GM06990 (cell line): ENCODE measurements at regions not wholly inside any gene's neighbourhood (a gene's known extent, or its start where the extent isn't known, plus 50 kb on each side); places are given as distances from the start of the nearest gene placed in this dataset.

Experiments used
- DNase-seq: peaks from one replicate; pipeline ENCODE4 v3.0.0-alpha.2; 2011; ENCODE audit not compliant: insufficient read length; ENCODE audit errors: extremely low read depth
- H3K27me3 ChIP-seq: replicated peaks from 2 replicates; pipeline ENCODE4 v1.6.0; 2011; ENCODE audit warnings: low read length; ENCODE audit not compliant: control insufficient read depth, insufficient read depth
- H3K36me3 ChIP-seq: 2 replicates; pipeline ENCODE4 v1.5.1; 2011; ENCODE audit warnings: low read length; ENCODE audit not compliant: control insufficient read depth, insufficient read depth
- H3K4me3 ChIP-seq: replicated peaks from 2 replicates; pipeline ENCODE4 v1.5.1; 2011; ENCODE audit warnings: low read depth, mild to moderate bottlenecking, control low read depth, low read length
- TF ChIP-seq, protein P1 (sequence below): IDR thresholded peaks from 2 replicates; pipeline ENCODE4 v1.5.1; 2011; ENCODE audit warnings: low read length, control low read depth, mild to moderate bottlenecking, inconsistent platforms; ENCODE audit not compliant: insufficient read depth, poor library complexity, severe bottlenecking

DNA sequence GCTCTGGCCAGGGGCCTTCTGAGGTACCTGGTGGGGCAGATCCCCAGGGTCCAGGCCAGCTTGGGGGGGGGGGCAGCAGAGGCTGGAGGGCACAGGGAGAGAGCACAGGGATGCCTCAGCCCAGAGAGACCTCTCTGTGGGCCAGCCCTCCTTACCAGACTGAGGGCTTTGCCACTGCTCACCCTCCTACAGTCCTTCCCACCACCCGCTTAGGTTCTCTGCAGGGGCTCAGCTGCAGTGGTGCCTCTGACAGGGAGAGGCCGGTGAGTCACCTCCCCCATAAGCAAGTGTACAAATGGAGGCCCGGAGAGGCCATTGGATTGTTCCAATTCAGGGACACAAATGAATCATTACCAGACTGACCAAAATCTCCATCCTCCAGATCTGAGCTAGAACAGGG, 68.1 kb upstream of the LMO1 start:
- DNase-seq: no peak
- Histone ChIP-seq H3K4me3 (no peak overlapping the region), H3K36me3 (no peaks in the 10 kb centered on the region), H3K27me3 (no peaks in the 10 kb centered on the region)
- TF ChIP-seq, protein P1, sequence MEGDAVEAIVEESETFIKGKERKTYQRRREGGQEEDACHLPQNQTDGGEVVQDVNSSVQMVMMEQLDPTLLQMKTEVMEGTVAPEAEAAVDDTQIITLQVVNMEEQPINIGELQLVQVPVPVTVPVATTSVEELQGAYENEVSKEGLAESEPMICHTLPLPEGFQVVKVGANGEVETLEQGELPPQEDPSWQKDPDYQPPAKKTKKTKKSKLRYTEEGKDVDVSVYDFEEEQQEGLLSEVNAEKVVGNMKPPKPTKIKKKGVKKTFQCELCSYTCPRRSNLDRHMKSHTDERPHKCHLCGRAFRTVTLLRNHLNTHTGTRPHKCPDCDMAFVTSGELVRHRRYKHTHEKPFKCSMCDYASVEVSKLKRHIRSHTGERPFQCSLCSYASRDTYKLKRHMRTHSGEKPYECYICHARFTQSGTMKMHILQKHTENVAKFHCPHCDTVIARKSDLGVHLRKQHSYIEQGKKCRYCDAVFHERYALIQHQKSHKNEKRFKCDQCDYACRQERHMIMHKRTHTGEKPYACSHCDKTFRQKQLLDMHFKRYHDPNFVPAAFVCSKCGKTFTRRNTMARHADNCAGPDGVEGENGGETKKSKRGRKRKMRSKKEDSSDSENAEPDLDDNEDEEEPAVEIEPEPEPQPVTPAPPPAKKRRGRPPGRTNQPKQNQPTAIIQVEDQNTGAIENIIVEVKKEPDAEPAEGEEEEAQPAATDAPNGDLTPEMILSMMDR: no peak

DNA sequence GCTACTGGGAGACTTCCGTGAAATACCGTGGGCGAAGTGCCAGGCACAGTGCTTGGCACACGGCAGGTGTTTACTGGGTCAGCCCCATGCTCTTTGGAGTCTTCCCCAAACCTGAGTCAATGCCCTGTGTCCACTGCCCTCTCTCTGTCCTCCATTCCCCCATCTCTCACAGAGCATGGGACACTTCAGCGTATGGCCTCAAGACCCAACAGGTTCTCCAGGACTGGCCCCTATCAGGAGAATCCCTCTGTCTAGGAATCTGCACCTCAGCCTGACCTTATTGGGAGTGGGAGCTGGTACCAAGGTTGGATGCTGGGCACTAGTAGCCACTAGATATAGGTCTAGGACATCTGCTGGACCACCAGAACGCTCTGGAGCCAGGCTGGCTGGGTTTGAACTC, 67.2 kb upstream of the LMO1 start:
- H3K27me3 ChIP-seq: no peaks in the 10 kb centered on the region
- TF ChIP-seq, protein P1: no peak
- DNase-seq: no peak

DNA sequence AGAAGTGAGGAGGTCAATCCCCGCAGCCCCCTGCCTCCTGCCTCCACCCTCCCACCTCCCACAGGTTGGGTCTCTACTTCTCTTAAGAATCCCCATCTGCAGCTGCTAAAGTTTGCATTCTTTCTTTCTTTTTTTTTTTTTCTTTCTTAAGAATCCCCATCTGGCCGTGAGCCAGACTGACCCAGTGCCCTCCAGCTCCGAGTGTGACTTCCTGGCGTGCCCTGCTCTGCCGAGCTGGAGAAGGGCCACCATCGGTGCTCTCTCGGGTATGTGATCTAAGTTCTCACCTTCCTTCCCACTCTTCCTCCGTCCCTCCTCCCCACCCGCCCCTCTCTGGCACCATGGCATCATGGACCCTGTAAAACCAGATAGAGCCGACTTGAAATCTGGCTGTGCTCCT, 66.7 kb upstream of the LMO1 start:
- H3K4me3 ChIP-seq: no peak overlapping the region
- H3K27me3 ChIP-seq: no peaks in the 10 kb centered on the region
- no peak for DNase-seq
- no peaks in the 10 kb centered on the region for H3K36me3 ChIP-seq
- TF ChIP-seq, protein P1: no peak

More for the DNA sequence above, 67.2 kb upstream of the LMO1 start:
- Histone ChIP-seq H3K4me3 (no peak overlapping the region), H3K36me3 (no peaks in the 10 kb centered on the region)

DNA sequence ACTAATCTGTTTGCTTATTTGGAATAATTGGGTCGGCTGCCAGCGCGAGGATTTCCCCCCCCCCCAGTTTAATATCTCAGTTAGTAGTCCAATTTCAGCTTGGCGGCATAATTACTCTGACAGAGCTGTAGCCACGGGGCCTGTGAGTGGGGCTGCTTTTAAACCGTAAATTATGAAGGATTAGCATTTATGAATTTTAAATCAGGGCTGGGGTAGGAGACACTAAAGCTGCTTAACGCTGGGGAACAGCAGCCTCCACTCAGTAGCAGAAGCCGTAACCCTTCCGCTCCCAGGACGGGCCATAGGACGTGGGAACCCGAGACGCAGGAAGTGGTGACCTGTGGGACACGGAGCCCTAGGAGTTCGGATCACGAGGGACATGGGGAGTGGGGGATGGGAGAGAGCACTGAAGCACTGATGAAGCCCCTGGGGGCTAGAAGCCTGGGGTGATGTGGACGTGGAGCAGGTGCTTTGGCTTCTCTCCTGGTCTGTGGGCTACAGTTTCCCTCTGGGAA, 66.2 kb upstream of the LMO1 start:
- TF ChIP-seq, protein P1: no peak
- Histone ChIP-seq H3K27me3 (no peaks in the 10 kb centered on the region), H3K36me3 (no peaks in the 10 kb centered on the region), H3K4me3 (no peak overlapping the region)
- DNase-seq: no peak

DNA sequence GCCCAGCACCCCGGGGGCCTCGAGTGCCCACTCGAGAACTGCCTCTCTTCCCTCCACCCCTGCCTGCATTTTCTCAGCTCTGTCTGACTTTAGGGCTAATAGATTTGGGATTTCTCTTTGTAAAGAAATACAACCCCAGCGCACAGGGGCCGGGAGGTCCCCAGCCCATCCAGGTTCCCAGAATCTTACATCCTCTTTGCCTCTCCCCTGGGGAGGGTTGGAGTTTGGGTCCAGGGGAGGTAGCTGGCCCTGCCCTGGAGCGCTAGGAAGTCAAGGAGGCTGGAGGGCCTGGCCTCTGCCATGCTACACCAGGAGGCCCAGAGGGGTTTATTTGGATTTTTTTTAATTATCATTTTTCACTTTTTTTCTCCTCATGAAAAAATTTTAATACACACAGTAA, 65.7 kb upstream of the LMO1 start:
- H3K27me3 ChIP-seq: no peaks in the 10 kb centered on the region
- no peaks in the 10 kb centered on the region for H3K36me3 ChIP-seq
- DNase-seq: no peak
- TF ChIP-seq, protein P1: no peak
- no peak overlapping the region for H3K4me3 ChIP-seq

DNA sequence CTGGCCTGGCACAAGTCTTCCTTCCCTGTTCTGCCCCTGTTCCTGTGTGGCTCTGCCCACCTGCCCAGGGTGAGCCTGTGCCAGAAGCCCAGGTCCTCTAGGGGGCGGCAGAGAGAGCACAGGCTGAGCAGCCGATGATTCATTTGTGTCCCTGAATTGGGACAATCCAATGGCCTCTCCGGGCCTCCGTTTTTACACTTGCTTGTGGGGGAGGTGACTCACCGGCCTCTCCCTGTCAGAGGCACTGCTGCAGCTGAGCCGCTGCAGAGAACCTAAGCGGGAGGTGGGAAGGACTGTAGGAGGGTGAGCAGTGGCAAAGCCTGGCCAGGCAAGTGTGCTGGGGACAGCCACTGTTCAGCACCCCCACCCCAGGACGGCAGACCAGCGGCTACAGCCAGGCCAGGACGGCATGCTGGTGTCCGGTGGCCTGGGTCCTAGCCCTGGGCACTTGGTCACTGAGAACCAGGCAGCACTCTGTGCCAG, 65.2 kb upstream of the LMO1 start:
- H3K4me3 ChIP-seq: no peak overlapping the region

More for the DNA sequence above, 65.2 kb upstream of the LMO1 start:
- H3K27me3 ChIP-seq: no peaks in the 10 kb centered on the region
- TF ChIP-seq, protein P1: peak; percentile 91
- DNase-seq: peak; percentile 57
- H3K36me3 ChIP-seq: no peaks in the 10 kb centered on the region
